ENCODE measurements at regions not wholly inside any gene's neighbourhood (a gene's known extent, or its start where the extent isn't known, plus 50 kb on each side); places are given as distances from the start of the nearest gene placed in this dataset.

DNA sequence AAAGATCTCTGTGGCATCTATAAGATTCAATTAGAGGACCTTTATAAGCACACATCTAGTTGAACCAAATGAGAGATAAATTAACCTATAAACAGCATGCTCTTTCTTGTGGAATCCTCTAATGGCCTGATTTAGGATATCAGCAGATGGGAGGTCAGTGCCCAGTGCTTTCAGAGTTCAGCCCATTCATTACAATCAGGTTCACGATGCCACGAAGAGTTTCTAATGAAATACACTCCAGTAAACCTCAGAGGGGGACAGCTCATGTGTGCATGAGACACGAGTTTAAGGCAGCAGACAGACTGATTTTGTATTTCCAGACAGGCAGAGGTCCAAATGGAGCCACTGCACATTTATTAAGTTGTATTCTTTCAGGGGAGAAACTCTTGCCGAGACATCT, 544.4 kb upstream of the PKN2 start:
- no peaks in the 10 kb centered on the region for H3K27me3 ChIP-seq (ENCODE audit: insufficient read depth in 3 of 3, low read length in 2 of 3)
- no peaks in the 10 kb centered on the region for H3K9me3 ChIP-seq
- no peak overlapping the region for H3K4me3 ChIP-seq
- no peaks in the 10 kb centered on the region for H3K4me1 ChIP-seq
- WGBS, 3 donors: 38 to 54% (median 49%) methylated on average over 4 of the region's 4 CpGs
- intact Hi-C loops (cut with DNase I): no loop called here
- no peaks in the 10 kb centered on the region for H3K36me3 ChIP-seq (ENCODE audit: insufficient read depth in 1 of 2, low read depth in 1 of 2)
- H3K27ac ChIP-seq: no peak overlapping the region
- no peak for ATAC-seq
- TF ChIP-seq, protein P1, sequence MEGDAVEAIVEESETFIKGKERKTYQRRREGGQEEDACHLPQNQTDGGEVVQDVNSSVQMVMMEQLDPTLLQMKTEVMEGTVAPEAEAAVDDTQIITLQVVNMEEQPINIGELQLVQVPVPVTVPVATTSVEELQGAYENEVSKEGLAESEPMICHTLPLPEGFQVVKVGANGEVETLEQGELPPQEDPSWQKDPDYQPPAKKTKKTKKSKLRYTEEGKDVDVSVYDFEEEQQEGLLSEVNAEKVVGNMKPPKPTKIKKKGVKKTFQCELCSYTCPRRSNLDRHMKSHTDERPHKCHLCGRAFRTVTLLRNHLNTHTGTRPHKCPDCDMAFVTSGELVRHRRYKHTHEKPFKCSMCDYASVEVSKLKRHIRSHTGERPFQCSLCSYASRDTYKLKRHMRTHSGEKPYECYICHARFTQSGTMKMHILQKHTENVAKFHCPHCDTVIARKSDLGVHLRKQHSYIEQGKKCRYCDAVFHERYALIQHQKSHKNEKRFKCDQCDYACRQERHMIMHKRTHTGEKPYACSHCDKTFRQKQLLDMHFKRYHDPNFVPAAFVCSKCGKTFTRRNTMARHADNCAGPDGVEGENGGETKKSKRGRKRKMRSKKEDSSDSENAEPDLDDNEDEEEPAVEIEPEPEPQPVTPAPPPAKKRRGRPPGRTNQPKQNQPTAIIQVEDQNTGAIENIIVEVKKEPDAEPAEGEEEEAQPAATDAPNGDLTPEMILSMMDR (IDR thresholded peaks at IDR 0.05): no peak
- DNase-seq: no peak

DNA sequence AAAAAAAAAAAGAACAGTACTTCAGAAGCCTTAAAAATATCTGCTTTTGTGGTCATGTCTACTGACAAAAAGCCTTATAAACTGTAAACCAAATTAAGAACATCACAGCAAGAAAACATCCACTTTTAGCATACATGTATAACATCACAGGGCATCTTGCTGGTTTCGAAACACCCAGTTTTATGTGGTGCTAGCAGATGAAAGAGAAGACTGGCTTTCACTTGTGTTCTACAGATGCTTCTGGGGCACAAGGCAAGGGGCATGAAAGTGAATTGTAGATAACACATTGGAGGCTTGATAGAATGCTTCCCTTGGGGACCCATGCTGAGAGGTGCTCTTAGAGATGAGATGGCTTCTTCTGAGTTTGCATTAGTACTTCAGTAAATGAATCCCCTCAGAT, 543.7 kb upstream of the PKN2 start:
- DNase-seq: no peak
- 89 to 98% (median 94%) methylated on average over 1 of the region's 1 CpG for WGBS, 3 donors
- intact Hi-C loops (cut with DNase I): no loop called here
- no peak overlapping the region for H3K4me3 ChIP-seq
- H3K9me3 ChIP-seq: no peaks in the 10 kb centered on the region
- no peaks in the 10 kb centered on the region for H3K4me1 ChIP-seq
- TF ChIP-seq, protein P1 (IDR thresholded peaks at IDR 0.05): no peak
- no peak overlapping the region for H3K27ac ChIP-seq
- no peak for ATAC-seq
- H3K36me3 ChIP-seq (ENCODE audit: insufficient read depth in 1 of 2, low read depth in 1 of 2): no peaks in the 10 kb centered on the region
- no peaks in the 10 kb centered on the region for H3K27me3 ChIP-seq (ENCODE audit: insufficient read depth in 3 of 3, low read length in 2 of 3)

DNA sequence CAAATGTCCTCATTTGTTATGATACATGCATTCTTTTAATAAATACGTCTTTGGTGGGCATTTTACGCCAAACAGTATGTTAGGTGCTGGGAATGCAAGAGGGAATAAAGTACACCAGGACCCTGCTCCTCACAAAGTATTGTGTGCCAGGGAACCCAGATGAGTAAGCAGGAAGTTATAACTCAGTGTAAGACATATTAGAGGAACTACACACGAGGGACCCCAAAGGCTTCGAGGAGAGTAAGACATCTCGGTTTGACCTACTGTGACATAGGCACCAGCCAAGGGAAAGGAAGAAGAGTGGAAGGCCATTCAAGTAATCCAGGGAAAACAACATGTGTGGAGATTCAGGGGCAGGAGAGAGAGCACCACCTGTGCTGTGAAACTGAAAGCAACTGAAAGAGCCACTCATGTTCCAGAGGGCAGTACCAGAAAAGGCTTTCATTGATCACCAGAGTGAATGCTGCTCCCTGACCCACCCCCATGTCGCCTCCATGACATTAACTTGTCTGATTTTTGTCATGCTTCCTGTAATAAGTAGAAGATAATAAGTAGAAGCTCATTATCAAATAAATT, 542.5 kb upstream of the PKN2 start:
- no peaks in the 10 kb centered on the region for H3K4me1 ChIP-seq
- H3K27ac ChIP-seq: no peak overlapping the region
- TF ChIP-seq, protein P1 (IDR thresholded peaks at IDR 0.05): no peak
- WGBS, 3 donors: 37 to 46% (median 42%) methylated on average over 6 of the region's 6 CpGs
- H3K27me3 ChIP-seq (ENCODE audit: insufficient read depth in 3 of 3, low read length in 2 of 3): no peaks in the 10 kb centered on the region
- H3K4me3 ChIP-seq: no peak overlapping the region
- no peaks in the 10 kb centered on the region for H3K36me3 ChIP-seq (ENCODE audit: insufficient read depth in 1 of 2, low read depth in 1 of 2)
- no peak for DNase-seq
- no peaks in the 10 kb centered on the region for H3K9me3 ChIP-seq
- no peak for ATAC-seq
- intact Hi-C loops (cut with DNase I): no loop called here

DNA sequence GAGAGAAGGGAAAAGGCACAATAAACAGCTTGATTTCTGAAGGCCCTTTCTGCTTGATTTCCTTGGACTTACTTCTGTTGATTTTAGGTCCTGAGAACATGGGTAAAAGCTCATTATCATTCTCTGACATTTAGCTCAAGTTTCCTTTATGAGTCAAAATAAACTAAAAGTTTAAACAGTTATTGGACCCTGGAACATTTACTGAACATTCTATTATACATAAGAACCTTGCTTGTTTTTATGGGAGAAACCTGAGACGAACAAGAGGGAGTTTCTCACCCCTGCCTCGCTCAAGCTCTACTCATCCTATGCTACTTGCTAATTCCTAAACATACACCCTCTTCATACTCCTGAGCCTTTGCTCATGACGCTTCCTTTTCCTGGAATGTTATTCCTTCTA, 538.3 kb upstream of the PKN2 start:
- Histone ChIP-seq H3K4me1 (no peaks in the 10 kb centered on the region), H3K9me3 (no peaks in the 10 kb centered on the region), H3K4me3 (no peak overlapping the region), H3K36me3 (ENCODE audit: insufficient read depth in 1 of 2, low read depth in 1 of 2) (no peaks in the 10 kb centered on the region), H3K27me3 (ENCODE audit: insufficient read depth in 3 of 3, low read length in 2 of 3) (no peaks in the 10 kb centered on the region), H3K27ac (no peak overlapping the region)
- DNase-seq (no peak), ATAC-seq (no peak)
- intact Hi-C loops (cut with DNase I): no loop called here
- 51 to 66% (median 65%) methylated on average over 3 of the region's 3 CpGs for WGBS, 3 donors
- TF ChIP-seq, protein P1 (IDR thresholded peaks at IDR 0.05): no peak

DNA sequence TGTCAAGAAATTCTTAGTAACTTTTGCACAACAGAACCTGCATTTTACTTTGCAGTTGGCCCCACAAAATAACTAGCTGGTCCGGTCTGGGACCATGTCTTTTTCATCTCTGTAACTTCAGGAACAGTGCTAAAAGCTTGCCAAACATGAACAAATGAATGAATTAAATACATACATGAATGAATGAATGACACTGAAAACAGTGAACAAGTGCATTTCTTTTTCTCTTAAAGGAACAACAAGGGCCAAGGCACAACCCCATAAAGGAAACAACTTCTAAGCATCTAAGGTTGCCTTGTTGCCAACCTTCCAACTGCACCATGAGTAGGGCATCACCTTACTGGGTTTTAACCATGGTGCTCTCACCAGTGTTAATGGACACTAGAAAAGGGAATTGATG, 534.4 kb upstream of the PKN2 start:
- intact Hi-C loops (cut with DNase I): no loop called here
- WGBS, 3 donors: 89 to 91% (median 89%) methylated on average over 1 of the region's 1 CpG
- Histone ChIP-seq H3K36me3 (ENCODE audit: insufficient read depth in 1 of 2, low read depth in 1 of 2) (no peaks in the 10 kb centered on the region), H3K27ac (no peak overlapping the region), H3K4me3 (no peak overlapping the region), H3K4me1 (no peaks in the 10 kb centered on the region), H3K27me3 (ENCODE audit: insufficient read depth in 3 of 3, low read length in 2 of 3) (no peaks in the 10 kb centered on the region), H3K9me3 (no peaks in the 10 kb centered on the region)
- ATAC-seq: no peak
- TF ChIP-seq, protein P1 (IDR thresholded peaks at IDR 0.05): no peak
- no peak for DNase-seq
